NCI-H187 (cell line): ENCODE measurements at regions not wholly inside any gene's neighbourhood (a gene's known extent, or its start where the extent isn't known, plus 50 kb on each side); places are given as distances from the start of the nearest gene placed in this dataset.

Experiments
- DNase-seq, 2 experiments: peaks; one replicate each; lab custom pipeline; 2025; lab: John Stamatoyannopoulos, UW

GRCh38 chr2:200054681-200055468 is 99.5 kb downstream of the MAIP1 start:
- DNase-seq, result no peak

GRCh38 chr2:200056105-200056504 is 100.7 kb downstream of the MAIP1 start:
- DNase-seq, result no peak

GRCh38 chr2:200063155-200063554 is 107.8 kb downstream of the MAIP1 start:
- no peak for DNase-seq

GRCh38 chr2:200064879-200065278 is 109.5 kb downstream of the MAIP1 start:
- no peak for DNase-seq

- DNase-seq, result no peak
Measured at GRCh38 chr2:200065477-200065876, 110.1 kb downstream of the MAIP1 start.

- DNase-seq, result no peak
Measured at GRCh38 chr2:200066417-200066816, 111.0 kb downstream of the MAIP1 start.

- no peak for DNase-seq
Measured at GRCh38 chr2:200068642-200069041, 113.3 kb downstream of the MAIP1 start.

GRCh38 chr2:200077210-200077650 is 121.8 kb downstream of the MAIP1 start:
- no peak for DNase-seq

- DNase-seq, result no peak
Measured at GRCh38 chr2:200077838-200078237, 122.5 kb downstream of the MAIP1 start.

GRCh38 chr2:200079356-200079755 is 124.0 kb downstream of the MAIP1 start:
- DNase-seq, result no peak

GRCh38 chr2:200081236-200081635 is 125.9 kb downstream of the MAIP1 start:
- no peak for DNase-seq

- no peak for DNase-seq
Measured at GRCh38 chr2:200081811-200082210, 126.4 kb downstream of the MAIP1 start.

GRCh38 chr2:200084036-200084435 is 128.7 kb downstream of the MAIP1 start:
- no peak for DNase-seq

GRCh38 chr2:200086911-200087310 is 131.5 kb downstream of the MAIP1 start:
- no peak for DNase-seq

- DNase-seq, result no peak
Measured at GRCh38 chr2:200087451-200087850, 132.1 kb downstream of the MAIP1 start.

GRCh38 chr2:200089040-200089755 is 133.8 kb downstream of the MAIP1 start:
- DNase-seq, result no peak

- DNase-seq, result no peak
Measured at GRCh38 chr2:200089756-200090109, 134.4 kb downstream of the MAIP1 start.

GRCh38 chr2:200090683-200091082 is 135.3 kb downstream of the MAIP1 start:
- no peak for DNase-seq

GRCh38 chr2:200091126-200091525 is 135.7 kb downstream of the MAIP1 start:
- DNase-seq, result no peak

GRCh38 chr2:200092235-200092634 is 136.9 kb downstream of the MAIP1 start:
- no peak for DNase-seq

GRCh38 chr2:200095436-200095835 is 140.1 kb downstream of the MAIP1 start:
- no peak for DNase-seq

- no peak for DNase-seq
Measured at GRCh38 chr2:200099256-200099655, 143.9 kb downstream of the MAIP1 start.

- DNase-seq, result no peak
Measured at GRCh38 chr2:200100027-200100426, 144.6 kb downstream of the MAIP1 start.

GRCh38 chr2:200101922-200102321 is 146.5 kb downstream of the MAIP1 start:
- DNase-seq, result no peak
